Spleen (tissue), 7 donors: ENCODE measurements at regions not wholly inside any gene's neighbourhood (a gene's known extent, or its start where the extent isn't known, plus 50 kb on each side); places are given as distances from the start of the nearest gene placed in this dataset.

Experiments
- CTCF ChIP-seq, 11 experiments: fragments of 200-600 bp in 7 of 11; fragments of 450-650 bp in 4 of 11; sonication (generic) in 4 of 11; IDR thresholded peaks in 8 of 11; conservative IDR thresholded peaks in 3 of 11; 1 replicate in 7 of 11; 2 replicates in 4 of 11; pipeline versions ENCODE4 v1.4.0 to v1.8.0; 2016 to 2021; ENCODE audit warnings: antibody characterized with exemption in 11 of 11, inconsistent platforms in 4 of 11, mild to moderate bottlenecking in 1 of 11
- POLR2A ChIP-seq, 3 donors: fragments of 450-650 bp; IDR thresholded peaks; one replicate each; pipeline ENCODE4 v1.5.1; 2017; ENCODE audit warnings: antibody characterized with exemption in 3 of 3, mild to moderate bottlenecking in 1 of 3
- POLR2AphosphoS5 ChIP-seq, 3 donors: sonication (generic); formaldehyde crosslinking; IDR thresholded peaks; one replicate each; pipeline ENCODE4 v1.5.1; 2017; ENCODE audit warnings: antibody characterized with exemption in 3 of 3
- donor health status: DM: no; HTN: no; CAD: no; lungs with moderate emphysema.
- donor health status: DM: no; HTN: no; CAD: no.
- donor health status: DM: no; HTN: no; CAD: no.

- TF ChIP-seq CTCF (IDR thresholded peaks at IDR 0.05 in 8 of 11, conservative IDR thresholded peaks at IDR 0.05 in 3 of 11) (no peak), POLR2AphosphoS5 (IDR thresholded peaks at IDR 0.05) (no peak), POLR2A (IDR thresholded peaks at IDR 0.05) (no peak)
Observed at GRCh38 chr9:134568811-134569210, 72.8 kb upstream of the COL5A1 start.
